D721Med (cell line): ENCODE measurements at regions not wholly inside any gene's neighbourhood (a gene's known extent, or its start where the extent isn't known, plus 50 kb on each side); places are given as distances from the start of the nearest gene placed in this dataset.

Experiments used
- DNase-seq: peaks from one replicate; pipeline ENCODE4 v3.0.0; 2011; ENCODE audit warnings: low spot score; ENCODE audit not compliant: insufficient read length
- FAIRE-seq: peaks from 2 replicates; lab custom pipeline; 2011; peaks lifted over from hg19 to GRCh38; lab: Jason Lieb, UNC
- TF ChIP-seq, protein P1 (sequence below): IDR thresholded peaks from 2 replicates; pipeline ENCODE4 v1.5.1; 2012; ENCODE audit warnings: mild to moderate bottlenecking, control low read depth; ENCODE audit not compliant: insufficient read depth; ENCODE audit errors: missing control alignments

DNA sequence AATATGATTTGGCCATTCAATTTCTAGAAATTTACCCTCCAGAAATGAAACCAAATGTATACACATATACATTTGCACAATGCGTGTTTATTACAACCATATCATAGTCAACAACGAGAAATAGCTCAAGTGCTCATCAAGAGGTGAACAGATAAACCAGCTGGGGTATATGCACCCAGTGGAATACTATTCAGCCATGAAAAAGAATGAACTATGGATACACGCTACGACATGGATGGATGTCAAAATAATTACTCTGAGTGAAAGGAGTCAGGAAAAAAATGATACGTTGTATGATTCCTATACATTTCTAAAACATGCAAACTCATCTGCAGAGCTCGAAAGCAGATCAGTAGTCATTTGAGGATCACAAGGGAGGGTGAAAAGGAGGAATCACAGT lies 441.5 kb upstream of the ADAMTS16 start:
- no peak for DNase-seq
- FAIRE-seq: no peak
- TF ChIP-seq, protein P1, sequence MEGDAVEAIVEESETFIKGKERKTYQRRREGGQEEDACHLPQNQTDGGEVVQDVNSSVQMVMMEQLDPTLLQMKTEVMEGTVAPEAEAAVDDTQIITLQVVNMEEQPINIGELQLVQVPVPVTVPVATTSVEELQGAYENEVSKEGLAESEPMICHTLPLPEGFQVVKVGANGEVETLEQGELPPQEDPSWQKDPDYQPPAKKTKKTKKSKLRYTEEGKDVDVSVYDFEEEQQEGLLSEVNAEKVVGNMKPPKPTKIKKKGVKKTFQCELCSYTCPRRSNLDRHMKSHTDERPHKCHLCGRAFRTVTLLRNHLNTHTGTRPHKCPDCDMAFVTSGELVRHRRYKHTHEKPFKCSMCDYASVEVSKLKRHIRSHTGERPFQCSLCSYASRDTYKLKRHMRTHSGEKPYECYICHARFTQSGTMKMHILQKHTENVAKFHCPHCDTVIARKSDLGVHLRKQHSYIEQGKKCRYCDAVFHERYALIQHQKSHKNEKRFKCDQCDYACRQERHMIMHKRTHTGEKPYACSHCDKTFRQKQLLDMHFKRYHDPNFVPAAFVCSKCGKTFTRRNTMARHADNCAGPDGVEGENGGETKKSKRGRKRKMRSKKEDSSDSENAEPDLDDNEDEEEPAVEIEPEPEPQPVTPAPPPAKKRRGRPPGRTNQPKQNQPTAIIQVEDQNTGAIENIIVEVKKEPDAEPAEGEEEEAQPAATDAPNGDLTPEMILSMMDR: no peak

DNA sequence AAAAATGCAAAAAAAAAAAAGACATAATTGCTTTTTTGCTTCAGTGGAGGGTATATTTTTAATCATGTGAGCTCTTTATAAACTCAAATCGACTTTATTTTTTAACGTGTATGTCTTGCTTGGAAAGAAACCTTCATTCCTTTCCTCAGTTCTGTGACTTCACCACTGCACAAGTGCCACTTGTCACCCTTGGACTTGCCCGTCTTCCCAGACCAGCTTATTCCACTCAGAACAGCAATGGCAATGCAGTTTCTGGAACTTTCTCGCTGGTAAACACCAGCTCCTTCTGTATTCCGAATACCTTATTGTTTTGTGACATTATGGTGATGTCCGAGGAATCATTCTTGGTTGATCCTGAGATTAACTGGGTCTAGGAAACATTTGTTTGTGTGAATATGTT lies 440.5 kb upstream of the ADAMTS16 start:
- TF ChIP-seq, protein P1: no peak
- DNase-seq: no peak
- FAIRE-seq: peak; percentile 86

DNA sequence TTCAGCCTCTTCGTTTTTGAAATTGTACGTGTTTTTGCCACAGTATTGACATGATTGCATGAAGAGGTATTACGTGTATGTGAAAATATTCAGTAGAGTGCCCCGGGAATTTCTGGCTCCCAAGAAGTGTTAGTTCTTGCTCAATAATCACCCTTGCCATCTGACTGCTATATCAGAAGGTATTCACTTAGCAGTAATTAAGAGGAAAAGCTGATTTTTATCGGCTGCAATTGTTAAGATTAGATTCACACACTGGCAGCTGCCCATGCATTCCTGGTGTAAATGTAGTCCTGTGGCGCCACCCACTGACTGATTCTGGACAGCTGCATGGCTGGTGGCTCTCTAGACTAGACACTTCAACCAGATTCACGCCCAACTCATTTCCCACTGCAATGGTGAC lies 440.1 kb upstream of the ADAMTS16 start:
- DNase-seq: no peak
- FAIRE-seq: peak; percentile 76
- TF ChIP-seq, protein P1: peak; percentile 98

DNA sequence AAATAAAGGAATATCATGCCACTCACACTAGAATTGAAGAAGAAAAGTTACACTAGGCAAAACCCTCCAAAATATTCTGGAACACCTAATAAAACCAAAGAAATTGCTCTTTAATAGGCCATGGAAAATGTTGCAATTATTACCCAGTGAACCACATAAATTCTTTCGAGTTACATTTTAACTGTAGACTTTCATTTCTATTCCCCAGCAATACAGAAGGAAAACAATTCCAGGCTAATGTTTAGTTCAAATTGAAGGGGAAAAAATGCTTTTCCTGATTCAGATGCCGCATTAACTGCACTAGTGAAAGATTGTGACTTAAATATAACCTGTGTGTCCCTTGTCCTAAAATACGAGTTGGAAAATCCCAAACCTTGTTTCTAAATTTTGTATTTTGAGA lies 439.3 kb upstream of the ADAMTS16 start:
- DNase-seq: no peak
- no peak for FAIRE-seq
- TF ChIP-seq, protein P1: no peak

DNA sequence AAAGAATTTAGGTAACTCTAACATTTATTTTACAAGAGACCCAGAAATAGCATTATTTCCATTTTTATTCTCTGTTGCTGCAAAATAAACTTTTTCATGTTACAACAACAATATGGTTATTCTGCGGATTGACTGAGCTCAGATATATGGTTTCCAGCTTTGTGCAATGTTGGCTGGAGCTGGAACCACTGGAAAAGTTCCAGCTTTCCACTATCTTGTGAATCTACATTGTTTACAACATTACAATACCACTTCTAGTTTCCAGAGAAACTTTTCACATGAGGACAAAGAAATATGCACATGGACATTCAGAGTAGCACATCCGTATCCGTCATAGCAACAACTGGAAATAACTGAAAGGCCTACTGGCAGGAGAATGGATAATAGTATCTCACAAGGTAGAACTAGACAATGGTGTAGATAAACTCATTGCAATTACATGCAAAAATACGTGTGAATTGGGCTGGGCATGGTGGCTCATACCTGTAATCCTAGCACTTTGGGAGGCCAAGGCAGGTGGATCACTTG lies 436.1 kb upstream of the ADAMTS16 start:
- TF ChIP-seq, protein P1: no peak
- FAIRE-seq (no peak), DNase-seq (no peak)

DNA sequence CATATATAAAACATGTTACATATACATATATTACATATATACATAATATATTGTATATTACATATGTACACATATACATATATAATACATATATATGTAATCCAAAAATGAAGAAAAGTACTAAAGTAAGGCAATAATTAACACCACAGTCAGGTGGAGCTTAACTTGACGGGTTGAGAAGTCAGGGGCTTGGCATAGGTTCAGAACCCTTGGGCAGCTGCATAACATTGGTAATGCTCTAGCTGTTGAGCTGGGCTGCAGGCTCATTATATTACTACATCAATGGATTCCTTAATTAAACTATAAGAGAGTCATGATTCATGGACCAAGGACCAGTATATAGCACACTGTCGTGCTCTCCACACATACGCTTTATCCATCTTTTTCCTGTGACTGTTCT lies 435.2 kb upstream of the ADAMTS16 start:
- FAIRE-seq (no peak), DNase-seq (no peak)
- TF ChIP-seq, protein P1: no peak

DNA sequence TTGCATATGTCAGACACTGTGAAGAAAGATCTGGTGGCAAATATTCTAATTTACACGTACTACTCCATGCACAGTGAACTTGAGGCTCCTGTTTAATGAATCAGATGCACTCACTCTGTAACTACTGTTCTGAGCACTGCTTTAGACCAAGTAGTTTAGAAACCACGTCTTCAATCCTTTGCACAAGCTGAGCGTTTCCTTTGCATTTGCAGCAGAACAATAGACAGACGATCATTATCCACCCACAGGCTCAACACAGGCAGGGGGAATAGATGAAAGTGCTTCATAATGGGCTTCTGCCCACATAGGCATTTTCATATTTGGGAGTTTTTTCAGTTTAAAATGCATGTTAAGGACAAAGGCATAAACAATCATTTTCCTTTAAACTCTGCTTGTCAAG lies 423.3 kb upstream of the ADAMTS16 start:
- TF ChIP-seq, protein P1: no peak
- no peak for FAIRE-seq
- DNase-seq: no peak
